Rectal smooth muscle tissue (tissue), 1 donor: ENCODE measurements at regions not wholly inside any gene's neighbourhood (a gene's known extent, or its start where the extent isn't known, plus 50 kb on each side); places are given as distances from the start of the nearest gene placed in this dataset.
A peak's percentile ranks its signal among the peaks of the same experiment; 100 is the strongest.

Source experiments
- H3K27ac ChIP-seq: one replicate; pipeline ENCODE4 v1.7.0; 2013; ENCODE audit warnings: low read depth, low read length, inconsistent platforms
- H3K27me3 ChIP-seq: one replicate; pipeline ENCODE4 v1.7.0; 2013; ENCODE audit warnings: low read length; ENCODE audit not compliant: control insufficient read depth, insufficient read depth
- H3K36me3 ChIP-seq: one replicate; pipeline ENCODE4 v1.7.0; 2013; ENCODE audit warnings: low read length; ENCODE audit not compliant: control insufficient read depth, insufficient read depth
- H3K4me1 ChIP-seq: one replicate; pipeline ENCODE4 v1.7.0; 2013; ENCODE audit warnings: low read length; ENCODE audit not compliant: control insufficient read depth, insufficient read depth
- H3K4me3 ChIP-seq: one replicate; pipeline ENCODE4 v1.7.0; 2013; ENCODE audit warnings: low read length
- H3K9ac ChIP-seq: one replicate; pipeline ENCODE4 v1.7.0; 2013; ENCODE audit warnings: low read length

DNA sequence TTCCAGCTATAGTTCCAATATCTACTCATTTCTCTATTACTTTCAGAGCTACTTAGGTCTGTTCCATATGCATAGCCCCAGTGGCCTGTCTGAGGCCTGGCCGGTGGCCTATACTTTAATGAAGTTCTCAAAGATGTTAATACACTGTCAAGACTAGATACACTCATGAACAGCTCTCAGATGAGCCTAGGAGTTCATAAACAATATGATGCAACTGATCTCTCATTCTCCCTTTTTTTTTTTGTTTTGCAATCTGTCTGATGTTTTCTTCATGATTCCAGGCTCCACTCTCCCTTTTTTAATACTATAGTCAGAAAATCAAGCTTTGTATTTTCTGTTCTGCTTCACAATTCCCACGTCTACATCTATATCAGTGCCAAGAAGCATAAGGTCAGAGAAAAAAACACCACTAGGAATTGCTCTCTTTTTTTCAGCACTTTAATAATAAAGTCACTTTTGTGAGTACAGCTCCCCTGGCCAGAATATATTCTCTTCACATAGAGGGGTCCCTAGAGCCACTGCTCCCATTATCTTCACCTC is 321.0 kb downstream of the C7orf25 start:
- Histone ChIP-seq H3K4me3 (no peak overlapping the region), H3K4me1 (peaks cover 9% of the 10 kb centered on the region), H3K36me3 (no peaks in the 10 kb centered on the region), H3K27me3 (no peaks in the 10 kb centered on the region), H3K27ac (peak overlapping the region; percentile 48), H3K9ac (no peak overlapping the region)

DNA sequence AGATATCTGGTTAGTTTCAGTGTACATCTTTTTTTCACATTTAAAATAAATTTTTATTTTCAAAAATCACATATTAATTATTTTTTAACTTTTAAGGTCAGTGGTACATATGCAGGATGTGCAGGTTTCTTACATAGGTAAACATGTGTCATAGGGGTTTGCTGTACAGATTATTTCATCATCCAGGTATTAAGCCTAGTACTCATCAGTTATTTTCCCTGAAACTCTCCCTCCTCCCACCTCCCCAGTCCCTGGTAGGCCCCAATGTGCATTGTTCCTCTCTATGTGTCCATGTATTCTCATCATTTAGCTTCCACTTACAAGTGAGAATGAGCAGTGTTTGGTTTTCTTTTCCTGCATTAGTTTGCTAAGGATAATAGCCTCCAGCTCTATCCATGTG is 323.0 kb downstream of the C7orf25 start:
- Histone ChIP-seq H3K36me3 (no peaks in the 10 kb centered on the region), H3K27ac (no peak overlapping the region), H3K9ac (no peak overlapping the region), H3K4me3 (no peak overlapping the region), H3K27me3 (no peaks in the 10 kb centered on the region), H3K4me1 (peaks cover 9% of the 10 kb centered on the region)

DNA sequence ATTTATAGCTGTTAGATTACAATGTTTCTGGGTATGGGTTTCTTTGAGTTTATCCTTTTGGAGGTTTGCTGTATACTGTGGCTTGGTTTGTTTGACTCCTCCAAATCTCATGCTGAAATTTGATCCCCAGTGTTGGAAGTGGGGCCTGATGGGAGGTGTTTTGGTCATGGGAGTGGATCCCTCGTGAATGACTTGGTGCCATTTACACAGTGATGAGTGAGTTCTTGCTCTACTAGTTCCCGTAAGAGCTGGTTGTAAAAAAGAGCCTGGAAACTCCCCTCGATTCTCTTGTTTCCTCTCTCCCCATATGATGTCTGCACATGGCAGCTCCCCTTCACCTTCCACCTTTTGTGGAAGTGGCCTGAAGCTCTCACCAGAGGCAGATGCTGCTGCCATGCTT is 324.1 kb downstream of the C7orf25 start:
- Histone ChIP-seq H3K27me3 (no peaks in the 10 kb centered on the region), H3K27ac (no peak overlapping the region), H3K4me1 (peaks cover 9% of the 10 kb centered on the region), H3K36me3 (no peaks in the 10 kb centered on the region), H3K9ac (no peak overlapping the region), H3K4me3 (no peak overlapping the region)

DNA sequence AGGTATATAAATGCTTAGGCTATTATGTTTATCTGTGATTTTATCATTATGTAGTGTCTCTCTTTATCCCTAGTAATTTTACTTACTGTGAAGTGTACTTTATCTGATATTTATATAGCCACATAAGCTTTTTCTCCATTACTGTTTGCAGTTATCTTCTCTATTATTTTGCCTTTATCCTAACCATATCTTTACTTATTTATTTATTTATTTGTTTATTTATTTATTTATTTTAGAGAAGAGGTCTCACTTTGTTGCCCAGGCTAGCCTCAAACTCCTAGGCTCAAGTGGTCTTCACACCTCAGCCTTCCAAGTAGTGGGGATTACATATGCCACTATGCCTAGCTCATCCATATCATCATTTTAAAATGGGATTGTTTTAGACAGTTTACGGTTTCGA is 331.8 kb downstream of the C7orf25 start:
- Histone ChIP-seq H3K27ac (no peak overlapping the region), H3K36me3 (no peaks in the 10 kb centered on the region), H3K9ac (no peak overlapping the region), H3K4me3 (no peak overlapping the region), H3K4me1 (peaks cover 10% of the 10 kb centered on the region), H3K27me3 (no peaks in the 10 kb centered on the region)

DNA sequence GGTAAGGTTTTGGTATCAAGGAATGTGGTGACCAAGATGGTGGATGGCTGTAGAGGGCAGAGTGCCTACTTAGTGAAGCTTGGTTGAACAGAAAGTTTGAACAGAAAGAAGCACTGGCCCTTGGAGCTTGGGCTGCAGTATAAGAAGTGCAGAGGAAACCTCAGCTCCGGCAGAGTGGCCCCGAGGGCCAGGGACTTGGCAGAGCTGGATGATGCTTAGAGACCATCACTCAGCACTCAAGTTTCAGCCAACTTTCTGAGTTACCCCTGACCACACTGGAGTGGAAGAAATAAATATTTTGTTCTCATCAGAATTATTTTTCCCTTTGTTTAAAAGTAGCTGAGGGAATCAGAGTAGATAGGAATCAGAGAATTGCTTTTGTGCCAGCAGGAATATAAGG is 336.7 kb downstream of the C7orf25 start:
- H3K36me3 ChIP-seq: no peaks in the 10 kb centered on the region
- H3K9ac ChIP-seq: no peak overlapping the region
- no peaks in the 10 kb centered on the region for H3K27me3 ChIP-seq
- H3K27ac ChIP-seq: peak overlapping the region; percentile 68
- peaks cover 32% of the 10 kb centered on the region for H3K4me1 ChIP-seq
- H3K4me3 ChIP-seq: no peak overlapping the region

DNA sequence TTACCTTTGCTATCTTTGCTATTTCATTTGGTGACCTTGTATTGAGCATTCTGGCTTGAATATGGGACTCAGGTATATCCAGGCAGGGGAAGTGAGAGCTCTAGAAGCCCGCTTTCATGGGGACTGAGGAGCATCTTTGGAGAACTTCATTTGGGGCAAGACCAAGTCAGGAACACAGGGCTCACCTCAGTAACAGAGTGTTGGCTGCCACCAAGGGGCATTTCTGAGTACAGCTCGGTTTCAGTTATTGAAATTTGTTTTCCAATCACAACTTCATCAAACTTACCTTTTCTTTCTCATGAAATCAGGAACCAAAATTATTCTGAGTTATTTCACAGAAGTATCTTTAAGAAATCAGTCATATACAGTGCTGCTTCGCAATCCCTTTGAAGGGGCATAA is 337.2 kb downstream of the C7orf25 start:
- Histone ChIP-seq H3K36me3 (no peaks in the 10 kb centered on the region), H3K4me3 (no peak overlapping the region), H3K27ac (peak overlapping the region; percentile 68), H3K9ac (no peak overlapping the region), H3K27me3 (no peaks in the 10 kb centered on the region), H3K4me1 (peaks cover 32% of the 10 kb centered on the region)

DNA sequence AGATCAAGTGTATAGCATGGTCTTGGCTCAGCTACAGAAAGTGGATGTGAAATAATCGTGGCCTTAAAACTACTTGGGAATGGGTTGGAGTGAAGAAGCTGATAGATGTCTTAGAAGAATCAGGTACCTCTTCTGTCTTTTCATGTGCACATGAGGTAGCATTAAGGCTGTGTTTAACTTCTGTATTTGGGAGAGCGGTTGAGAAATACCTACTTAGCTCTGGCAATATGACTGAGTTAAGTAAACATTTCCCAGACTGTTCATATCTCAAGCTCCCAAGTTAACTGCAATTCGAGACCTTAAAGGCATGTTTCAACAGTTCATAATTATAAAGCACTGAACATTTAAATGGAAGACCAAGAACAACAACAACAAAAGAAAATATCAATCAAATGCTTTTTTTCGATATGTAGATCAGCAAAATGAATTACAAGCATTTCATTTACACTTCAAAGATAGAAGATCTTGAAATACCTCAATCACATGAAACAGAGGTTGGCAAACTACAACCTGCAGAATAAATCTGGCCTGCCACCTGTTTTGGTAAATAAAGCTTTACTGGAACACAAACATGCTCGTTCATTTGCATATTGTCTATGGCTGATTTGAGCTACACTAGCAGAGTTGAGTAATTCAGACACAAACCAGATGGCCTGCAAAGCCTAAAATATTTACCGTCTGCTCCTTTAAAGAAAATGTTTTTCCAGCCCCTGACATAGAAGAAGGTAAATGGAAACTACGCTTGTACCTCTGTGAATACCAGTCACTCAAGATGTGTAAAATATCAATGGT is 337.1 kb upstream of the GLI3 start:
- H3K27me3 ChIP-seq: no peaks in the 10 kb centered on the region
- no peaks in the 10 kb centered on the region for H3K36me3 ChIP-seq
- H3K4me1 ChIP-seq: peaks cover 32% of the 10 kb centered on the region
- H3K27ac ChIP-seq: peak overlapping the region; percentile 68
- no peak overlapping the region for H3K4me3 ChIP-seq
- H3K9ac ChIP-seq: no peak overlapping the region

DNA sequence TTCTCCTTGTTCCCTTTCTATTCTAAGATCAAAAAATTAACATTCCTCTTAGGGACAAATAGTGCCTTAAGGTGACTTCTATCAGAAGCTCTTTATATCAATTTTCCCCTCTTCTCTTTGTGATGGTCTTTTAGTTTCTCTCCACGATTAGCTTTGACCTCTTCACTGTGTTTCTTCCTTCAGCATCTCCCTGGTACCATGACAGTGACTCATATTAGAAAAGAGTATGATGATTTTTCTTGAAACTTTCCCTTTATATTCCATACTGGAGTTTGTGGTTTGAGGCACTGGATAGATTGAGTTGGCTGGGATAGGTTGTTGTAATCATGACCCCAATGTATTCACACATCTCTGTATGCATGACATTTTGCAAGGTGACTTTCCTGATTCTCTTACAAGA is 335.6 kb upstream of the GLI3 start:
- Histone ChIP-seq H3K4me1 (peaks cover 27% of the 10 kb centered on the region), H3K27me3 (no peaks in the 10 kb centered on the region), H3K27ac (peak overlapping the region; percentile 12), H3K4me3 (no peak overlapping the region), H3K36me3 (no peaks in the 10 kb centered on the region), H3K9ac (no peak overlapping the region)

DNA sequence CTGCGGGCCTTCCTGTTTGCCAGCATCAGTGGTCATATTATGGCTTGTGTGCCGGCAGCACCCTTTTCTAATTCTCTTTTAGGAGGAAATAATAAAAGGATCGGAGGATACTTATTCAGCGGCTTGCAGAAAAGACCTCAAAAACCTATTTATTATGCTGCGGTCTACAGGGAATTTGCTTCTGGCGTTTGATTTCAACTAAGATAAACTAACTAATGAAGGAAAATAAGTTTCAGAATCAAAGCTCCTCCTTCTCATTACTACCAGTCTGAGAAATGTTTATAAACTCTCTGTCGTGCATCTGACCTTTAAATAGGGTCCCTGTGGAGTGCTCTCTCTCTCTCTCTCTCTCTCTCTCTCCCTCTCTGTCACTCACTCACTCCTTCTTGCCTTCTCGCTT is 335.0 kb upstream of the GLI3 start:
- Histone ChIP-seq H3K27me3 (no peaks in the 10 kb centered on the region), H3K36me3 (no peaks in the 10 kb centered on the region), H3K27ac (no peak overlapping the region), H3K4me3 (no peak overlapping the region), H3K9ac (no peak overlapping the region), H3K4me1 (peaks cover 28% of the 10 kb centered on the region)

DNA sequence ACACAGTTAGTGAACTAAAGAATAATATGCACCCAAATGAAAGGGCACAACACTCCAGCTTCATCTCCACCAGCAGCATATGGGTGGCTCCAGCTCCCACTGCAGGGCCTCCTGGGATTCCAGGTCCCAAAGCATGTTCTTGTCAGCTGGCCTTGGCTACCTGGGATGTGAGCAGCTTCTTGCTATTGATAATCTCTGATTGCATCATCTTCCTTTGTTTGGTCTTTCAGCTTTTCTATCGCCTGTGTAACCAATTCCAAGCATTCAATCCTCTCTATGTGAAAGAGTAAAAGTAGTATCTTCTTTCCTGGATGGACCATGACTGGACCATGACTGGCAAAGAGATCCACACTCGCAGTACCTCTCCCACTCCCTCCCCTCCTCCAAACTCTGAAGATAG is 333.9 kb upstream of the GLI3 start:
- peaks cover 36% of the 10 kb centered on the region for H3K4me1 ChIP-seq
- no peaks in the 10 kb centered on the region for H3K27me3 ChIP-seq
- H3K9ac ChIP-seq: no peak overlapping the region

DNA sequence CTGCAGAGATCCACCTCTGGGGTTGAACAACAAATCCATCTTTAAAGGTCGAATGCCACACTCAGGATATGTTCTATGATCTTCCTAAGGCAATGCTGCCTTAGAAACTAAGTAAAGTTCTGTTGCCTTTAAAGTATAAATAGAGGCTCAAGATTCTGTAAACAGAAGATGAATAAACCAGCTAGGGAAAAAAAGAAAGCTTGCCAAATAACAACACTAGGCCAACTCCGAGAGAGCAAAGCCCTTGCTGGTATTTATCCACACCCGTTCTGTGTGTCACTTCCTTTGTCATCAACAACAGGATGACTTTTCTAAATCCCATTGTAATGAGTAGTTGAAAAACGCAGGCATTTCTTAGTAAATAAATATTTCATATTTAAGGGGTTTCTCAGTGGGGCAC is 330.0 kb upstream of the GLI3 start:
- H3K36me3 ChIP-seq: no peaks in the 10 kb centered on the region
- H3K4me1 ChIP-seq: peaks cover 9% of the 10 kb centered on the region
- peak overlapping the region; percentile 30 for H3K27ac ChIP-seq
- no peak overlapping the region for H3K9ac ChIP-seq
- no peak overlapping the region for H3K4me3 ChIP-seq
- H3K27me3 ChIP-seq: no peaks in the 10 kb centered on the region

More for the DNA sequence above, 333.9 kb upstream of the GLI3 start:
- H3K36me3 ChIP-seq: no peaks in the 10 kb centered on the region
- no peak overlapping the region for H3K4me3 ChIP-seq
- no peak overlapping the region for H3K27ac ChIP-seq

DNA sequence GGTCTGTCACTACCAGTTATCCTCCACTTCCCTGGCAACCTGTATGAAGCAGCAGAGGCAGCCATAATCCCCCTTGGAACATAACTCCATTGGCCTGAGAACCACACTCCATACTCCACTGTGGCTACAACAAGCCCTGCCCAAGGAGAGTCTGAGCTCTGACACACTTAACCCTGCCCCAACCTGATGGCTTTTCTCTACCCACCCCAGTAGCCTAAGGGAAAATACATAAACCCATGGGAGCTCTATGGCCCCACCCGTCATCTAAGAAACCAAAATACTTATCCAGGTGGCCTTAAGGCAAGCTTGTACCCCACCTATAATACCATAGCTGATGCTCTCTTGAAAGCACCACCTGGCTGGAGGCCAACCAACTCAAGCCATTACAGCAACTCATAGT is 324.8 kb upstream of the GLI3 start:
- Histone ChIP-seq H3K27me3 (no peaks in the 10 kb centered on the region), H3K9ac (no peak overlapping the region), H3K27ac (no peak overlapping the region), H3K4me1 (peaks cover 5% of the 10 kb centered on the region), H3K36me3 (no peaks in the 10 kb centered on the region), H3K4me3 (no peak overlapping the region)

DNA sequence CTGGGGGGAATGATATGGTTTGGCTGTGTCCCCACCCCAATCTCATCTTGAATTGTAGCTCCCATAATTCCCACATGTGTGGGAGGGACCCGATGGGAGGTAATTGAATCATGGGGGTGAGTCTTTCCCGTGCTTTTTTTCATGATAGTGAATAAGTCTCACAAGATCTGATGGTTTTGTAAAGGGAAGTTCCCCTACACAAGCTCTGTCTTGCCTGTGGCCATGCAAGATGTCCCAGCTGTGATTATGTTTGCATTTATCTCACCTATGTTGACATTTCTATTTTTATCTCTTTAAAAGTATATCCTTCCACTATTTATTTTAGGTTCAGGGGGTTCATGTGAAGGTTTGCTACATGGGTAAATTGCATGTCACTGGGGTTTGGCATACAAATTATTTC is 323.9 kb upstream of the GLI3 start:
- Histone ChIP-seq H3K4me1 (no peaks in the 10 kb centered on the region), H3K27ac (no peak overlapping the region), H3K4me3 (no peak overlapping the region), H3K27me3 (no peaks in the 10 kb centered on the region), H3K9ac (no peak overlapping the region), H3K36me3 (no peaks in the 10 kb centered on the region)
